ENCODE measurements at regions not wholly inside any gene's neighbourhood (a gene's known extent, or its start where the extent isn't known, plus 50 kb on each side); places are given as distances from the start of the nearest gene placed in this dataset.

GRCh38 chr13:60329221-60329923, 67.6 kb upstream of the TDRD3 start:
- Histone ChIP-seq H3K9me3 (no peaks in the 10 kb centered on the region), H3K36me3 (no peaks in the 10 kb centered on the region), H3K27ac (no peak overlapping the region), H3K27me3 (no peaks in the 10 kb centered on the region), H3K4me3 (no peak overlapping the region), H3K4me1 (no peaks in the 10 kb centered on the region)
- intact Hi-C loops (cut with DNase I; ENCODE audit: low total_unique reads) (no loop called here), in situ Hi-C loops (cut with MboI; ENCODE audit: low sequenced_read_pairs in 4 of 4) (loop anchor here in 1 of 4 donors (25.0 kb wide), 1 partner anchor 942 kb away; no protein-coding TSS in a partner anchor)
- TF ChIP-seq POLR2A (IDR thresholded peaks at IDR 0.05) = no peak
- TF ChIP-seq CTCF (IDR thresholded peaks at IDR 0.05 in 4 of 5, conservative IDR thresholded peaks at IDR 0.05 in 1 of 5) = no peak
- no peak for ATAC-seq
- DNase-seq = no peak

GRCh38 chr13:60331249-60332012, 65.6 kb upstream of the TDRD3 start:
- no peaks in the 10 kb centered on the region for H3K9me3 ChIP-seq
- ATAC-seq (no peak), DNase-seq (no peak)
- no peaks in the 10 kb centered on the region for H3K27me3 ChIP-seq
- in situ Hi-C loops (cut with MboI; ENCODE audit: low sequenced_read_pairs in 4 of 4) = loop anchor here in 1 of 4 donors (25.0 kb wide), 1 partner anchor 944 kb away; no protein-coding TSS in a partner anchor
- H3K27ac ChIP-seq = no peak overlapping the region
- H3K36me3 ChIP-seq = no peaks in the 10 kb centered on the region
- no peak for TF ChIP-seq CTCF (IDR thresholded peaks at IDR 0.05 in 4 of 5, conservative IDR thresholded peaks at IDR 0.05 in 1 of 5)
- no peak for TF ChIP-seq POLR2A (IDR thresholded peaks at IDR 0.05)
- intact Hi-C loops (cut with DNase I; ENCODE audit: low total_unique reads) = no loop called here
- H3K4me3 ChIP-seq = no peak overlapping the region
- no peaks in the 10 kb centered on the region for H3K4me1 ChIP-seq

GRCh38 chr13:60332682-60333081, 64.3 kb upstream of the TDRD3 start:
- Histone ChIP-seq H3K27ac (no peak overlapping the region), H3K4me3 (no peak overlapping the region), H3K36me3 (no peaks in the 10 kb centered on the region), H3K4me1 (no peaks in the 10 kb centered on the region), H3K27me3 (no peaks in the 10 kb centered on the region), H3K9me3 (no peaks in the 10 kb centered on the region)
- TF ChIP-seq POLR2A (IDR thresholded peaks at IDR 0.05) (no peak), CTCF (IDR thresholded peaks at IDR 0.05 in 4 of 5, conservative IDR thresholded peaks at IDR 0.05 in 1 of 5) (no peak)
- no peak for ATAC-seq
- in situ Hi-C loops (cut with MboI; ENCODE audit: low sequenced_read_pairs in 4 of 4) = loop anchor here in 1 of 4 donors (25.0 kb wide), 1 partner anchor 945 kb away; no protein-coding TSS in a partner anchor
- intact Hi-C loops (cut with DNase I; ENCODE audit: low total_unique reads) = no loop called here
- no peak for DNase-seq

GRCh38 chr13:60334310-60334709, 62.7 kb upstream of the TDRD3 start:
- TF ChIP-seq CTCF (IDR thresholded peaks at IDR 0.05 in 4 of 5, conservative IDR thresholded peaks at IDR 0.05 in 1 of 5) = no peak
- no peak for TF ChIP-seq POLR2A (IDR thresholded peaks at IDR 0.05)
- intact Hi-C loops (cut with DNase I; ENCODE audit: low total_unique reads) (no loop called here), in situ Hi-C loops (cut with MboI; ENCODE audit: low sequenced_read_pairs in 4 of 4) (loop anchor here in 1 of 4 donors (25.0 kb wide), 1 partner anchor 947 kb away; no protein-coding TSS in a partner anchor)
- Histone ChIP-seq H3K4me3 (no peak overlapping the region), H3K4me1 (no peaks in the 10 kb centered on the region), H3K27ac (no peak overlapping the region), H3K27me3 (no peaks in the 10 kb centered on the region), H3K36me3 (no peaks in the 10 kb centered on the region), H3K9me3 (no peaks in the 10 kb centered on the region)
- DNase-seq (no peak), ATAC-seq (no peak)
